Transverse colon (tissue), 4 donors: ENCODE measurements at regions not wholly inside any gene's neighbourhood (a gene's known extent, or its start where the extent isn't known, plus 50 kb on each side); places are given as distances from the start of the nearest gene placed in this dataset.

Source experiments
- DNase-seq: peaks from one replicate; pipeline ENCODE4 v3.0.0-alpha.2; 2019
- H3K27ac ChIP-seq, 4 donors: fragments of 200-600 bp; sonication (generic); 2 replicates each; pipeline ENCODE4 v1.5.1; 2016 to 2018; ENCODE audit warnings: inconsistent platforms in 4 of 4
- H3K27me3 ChIP-seq: fragments of 200-600 bp; sonication (generic); 2 replicates; pipeline ENCODE4 v1.5.1; 2017; ENCODE audit warnings: inconsistent platforms
- H3K36me3 ChIP-seq, 4 donors: fragments of 200-600 bp; sonication (generic); 2 replicates each; pipeline ENCODE4 v1.5.1; 2017 to 2019; ENCODE audit warnings: inconsistent platforms in 4 of 4
- H3K4me1 ChIP-seq, 4 donors: fragments of 200-600 bp; sonication (generic); 2 replicates each; pipeline ENCODE4 v1.5.1; 2017 to 2020; ENCODE audit warnings: inconsistent platforms in 4 of 4
- H3K4me3 ChIP-seq, 4 donors: fragments of 200-600 bp; sonication (generic); 1 replicate in 1 of 4; 2 replicates in 3 of 4; pipeline versions ENCODE4 v1.5.1 to v1.6.1; 2017 to 2019; ENCODE audit warnings: inconsistent platforms in 4 of 4
- H3K9me3 ChIP-seq, 2 donors: fragments of 200-600 bp; sonication (generic); 2 replicates each; pipeline ENCODE4 v1.5.1; 2017 to 2019; ENCODE audit warnings: inconsistent platforms in 2 of 2
- EP300 ChIP-seq: sonication (generic); formaldehyde crosslinking; IDR thresholded peaks from one replicate; pipeline ENCODE4 v1.6.1; 2017; ENCODE audit warnings: antibody characterized with exemption, low read depth
- POLR2A ChIP-seq: fragments of 450-650 bp; IDR thresholded peaks from one replicate; pipeline ENCODE4 v1.6.1; 2016; ENCODE audit warnings: antibody characterized with exemption, mild to moderate bottlenecking, moderate library complexity
- POLR2AphosphoS5 ChIP-seq, 3 donors: sonication (generic); formaldehyde crosslinking; IDR thresholded peaks; one replicate each; pipeline ENCODE4 v1.6.1; 2016; ENCODE audit warnings: antibody characterized with exemption in 3 of 3
- WGBS, 2 donors: methylation state at CpG; one replicate each; pipeline ENCODE4 v1.1.5; 2018; ENCODE audit warnings: low coverage in 1 of 2; 5-methylcytosine and 5-hydroxymethylcytosine counted together
- in situ Hi-C, 4 donors: fragments of 200-750 bp; cut with MboI; loops; one replicate each; pipeline versions ENCODE4 v1.15.0 to v1.15.1; 2017; ENCODE audit warnings: low sequenced_read_pairs in 3 of 4, low pct_ligation_motif_present in 1 of 4, low pct_unique_long_range_greater_than_20kb in 1 of 4
- intact Hi-C: fragments of 100-400 bp; cut with DNase I; formaldehyde crosslinking; loops from one replicate; pipeline ENCODE4 v1.15.1; 2023; ENCODE audit warnings: low total_unique reads
- TF ChIP-seq, protein P1 (sequence below), 5 experiments: fragments of 200-600 bp in 3 of 5; fragments of 450-650 bp in 2 of 5; sonication (generic) in 3 of 5; IDR thresholded peaks; 1 replicate in 2 of 5; 2 replicates in 3 of 5; pipeline ENCODE4 v1.5.1; 2016 to 2017; ENCODE audit warnings: antibody characterized with exemption in 5 of 5, inconsistent platforms in 3 of 5, mild to moderate bottlenecking in 2 of 5, moderate library complexity in 1 of 5

DNA sequence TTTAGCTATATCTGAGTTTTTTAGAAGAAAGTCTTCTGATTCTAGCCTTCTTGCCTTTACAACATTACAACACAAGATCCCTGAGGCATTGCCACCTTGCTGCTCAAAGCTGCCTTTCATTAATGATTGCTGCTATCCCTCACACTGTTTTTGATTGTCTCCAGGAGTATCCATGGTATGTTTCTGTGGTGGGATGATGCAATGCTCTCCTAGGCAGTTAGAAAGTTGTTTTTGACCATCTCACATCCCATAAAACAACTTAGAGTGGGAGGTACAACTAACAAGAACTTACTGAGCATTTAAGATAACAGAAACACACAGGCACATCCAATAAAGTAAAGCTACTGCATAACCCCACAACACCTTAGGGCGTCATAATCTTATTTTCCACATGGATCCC, 1156.0 kb upstream of the LRRTM3 start:
- no peaks in the 10 kb centered on the region for H3K9me3 ChIP-seq
- intact Hi-C loops, result no loop called here

DNA sequence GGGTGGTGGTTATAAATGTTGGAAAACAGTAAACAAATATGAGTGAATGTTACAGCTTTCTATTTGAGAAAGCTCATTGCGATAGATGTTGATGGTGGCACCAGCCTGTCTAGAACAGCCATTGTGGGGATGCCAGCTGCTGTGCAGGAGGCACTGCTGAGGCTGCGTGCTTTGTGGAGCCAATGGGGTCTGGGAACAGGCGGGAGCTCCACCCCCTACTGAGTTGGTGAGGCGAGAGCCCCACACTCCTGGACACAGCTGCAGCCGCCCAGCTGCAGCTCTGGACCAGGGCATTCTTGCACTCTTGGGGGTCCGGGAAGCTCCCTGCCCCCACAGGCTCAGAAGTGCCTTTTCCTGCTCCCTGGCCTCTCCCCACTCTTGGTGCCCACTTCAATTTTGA, 1147.1 kb upstream of the LRRTM3 start:
- Histone ChIP-seq H3K4me3 (no peak overlapping the region), H3K4me1 (no peaks in the 10 kb centered on the region), H3K36me3 (no peaks in the 10 kb centered on the region), H3K27me3 (no peaks in the 10 kb centered on the region), H3K9me3 (no peaks in the 10 kb centered on the region), H3K27ac (no peak overlapping the region)
- WGBS, 2 donors, result 81 to 100% methylated on average over 1 to 4 of the region's 6 CpGs
- in situ Hi-C loops (no loop called here), intact Hi-C loops (no loop called here)
- no peak for DNase-seq
- TF ChIP-seq POLR2A (no peak), POLR2AphosphoS5 (IDR thresholded peaks at IDR 0.05) (no peak), EP300 (no peak)
- TF ChIP-seq, protein P1, sequence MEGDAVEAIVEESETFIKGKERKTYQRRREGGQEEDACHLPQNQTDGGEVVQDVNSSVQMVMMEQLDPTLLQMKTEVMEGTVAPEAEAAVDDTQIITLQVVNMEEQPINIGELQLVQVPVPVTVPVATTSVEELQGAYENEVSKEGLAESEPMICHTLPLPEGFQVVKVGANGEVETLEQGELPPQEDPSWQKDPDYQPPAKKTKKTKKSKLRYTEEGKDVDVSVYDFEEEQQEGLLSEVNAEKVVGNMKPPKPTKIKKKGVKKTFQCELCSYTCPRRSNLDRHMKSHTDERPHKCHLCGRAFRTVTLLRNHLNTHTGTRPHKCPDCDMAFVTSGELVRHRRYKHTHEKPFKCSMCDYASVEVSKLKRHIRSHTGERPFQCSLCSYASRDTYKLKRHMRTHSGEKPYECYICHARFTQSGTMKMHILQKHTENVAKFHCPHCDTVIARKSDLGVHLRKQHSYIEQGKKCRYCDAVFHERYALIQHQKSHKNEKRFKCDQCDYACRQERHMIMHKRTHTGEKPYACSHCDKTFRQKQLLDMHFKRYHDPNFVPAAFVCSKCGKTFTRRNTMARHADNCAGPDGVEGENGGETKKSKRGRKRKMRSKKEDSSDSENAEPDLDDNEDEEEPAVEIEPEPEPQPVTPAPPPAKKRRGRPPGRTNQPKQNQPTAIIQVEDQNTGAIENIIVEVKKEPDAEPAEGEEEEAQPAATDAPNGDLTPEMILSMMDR (IDR thresholded peaks at IDR 0.05), result no peak

More for the DNA sequence above, 1156.0 kb upstream of the LRRTM3 start:
- Histone ChIP-seq H3K27ac (no peak overlapping the region), H3K36me3 (no peaks in the 10 kb centered on the region), H3K4me1 (no peaks in the 10 kb centered on the region), H3K4me3 (no peak overlapping the region), H3K27me3 (no peaks in the 10 kb centered on the region)
- 83% methylated on average over 1 of the region's 1 CpG; no CpG with 5 or more reads in 1 of the 2 donors for WGBS, 2 donors
- in situ Hi-C loops, result no loop called here
- no peak for DNase-seq
- no peak for TF ChIP-seq POLR2A

DNA sequence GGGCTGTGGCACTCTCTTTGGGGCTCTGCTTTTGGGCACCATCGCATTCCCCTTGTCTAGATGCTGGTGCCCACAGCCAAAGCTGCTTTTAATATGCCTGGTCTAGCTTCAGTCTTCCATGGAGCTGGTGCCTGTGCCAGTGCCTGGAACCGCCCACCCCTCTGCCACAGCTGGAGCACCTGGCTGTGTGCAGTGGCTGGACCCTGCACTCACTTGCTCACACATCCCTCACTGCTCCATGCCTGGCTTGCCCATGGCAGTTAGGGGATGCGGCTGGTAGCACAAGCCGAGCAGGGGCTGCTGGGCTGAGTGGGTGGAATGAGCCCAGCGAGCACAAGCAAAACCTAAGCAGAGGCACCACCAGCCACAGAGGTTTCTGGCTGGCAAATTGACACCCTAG, 1145.9 kb upstream of the LRRTM3 start:
- no peaks in the 10 kb centered on the region for H3K4me1 ChIP-seq
- DNase-seq, result no peak
- WGBS, 2 donors, result 90% methylated on average over 5 of the region's 5 CpGs; no CpG with 5 or more reads in 1 of the 2 donors
- H3K4me3 ChIP-seq, result no peak overlapping the region
- no peak overlapping the region for H3K27ac ChIP-seq
- TF ChIP-seq, protein P1 (IDR thresholded peaks at IDR 0.05), result no peak
- TF ChIP-seq POLR2AphosphoS5 (IDR thresholded peaks at IDR 0.05) (no peak), POLR2A (no peak), EP300 (no peak)
- H3K27me3 ChIP-seq, result no peaks in the 10 kb centered on the region
- no peaks in the 10 kb centered on the region for H3K36me3 ChIP-seq
- in situ Hi-C loops, result no loop called here
- intact Hi-C loops, result no loop called here
- no peaks in the 10 kb centered on the region for H3K9me3 ChIP-seq

DNA sequence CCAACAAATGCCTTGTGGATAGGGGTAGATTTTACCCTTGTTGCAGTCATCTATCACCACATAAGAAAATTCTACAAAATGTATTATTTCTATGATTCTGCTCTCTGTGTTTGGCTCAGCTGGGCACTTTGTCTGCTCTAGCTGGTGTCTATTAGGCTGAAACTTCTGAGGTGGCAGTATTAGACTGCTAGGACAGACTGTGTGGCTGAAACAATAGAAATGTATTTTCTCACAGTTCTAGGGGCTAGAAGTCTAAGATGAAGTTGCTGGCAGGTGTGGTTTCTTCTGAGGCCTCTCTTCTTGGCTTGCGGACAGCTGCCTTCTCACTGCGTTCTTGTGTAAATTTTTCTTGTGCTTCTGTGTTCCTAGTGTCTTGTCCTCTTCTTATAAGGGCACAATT, 1139.6 kb upstream of the LRRTM3 start:
- H3K4me1 ChIP-seq, result no peaks in the 10 kb centered on the region
- no peaks in the 10 kb centered on the region for H3K27me3 ChIP-seq
- intact Hi-C loops, result no loop called here
- H3K9me3 ChIP-seq, result no peaks in the 10 kb centered on the region
- DNase-seq, result no peak
- no peak overlapping the region for H3K4me3 ChIP-seq
- TF ChIP-seq POLR2AphosphoS5 (IDR thresholded peaks at IDR 0.05) (no peak), POLR2A (no peak), EP300 (no peak)
- TF ChIP-seq, protein P1 (IDR thresholded peaks at IDR 0.05), result no peak
- in situ Hi-C loops, result no loop called here
- WGBS, 2 donors, result 94 to 96% methylated on average over 2 of the region's 2 CpGs
- no peaks in the 10 kb centered on the region for H3K36me3 ChIP-seq
- H3K27ac ChIP-seq, result no peak overlapping the region

DNA sequence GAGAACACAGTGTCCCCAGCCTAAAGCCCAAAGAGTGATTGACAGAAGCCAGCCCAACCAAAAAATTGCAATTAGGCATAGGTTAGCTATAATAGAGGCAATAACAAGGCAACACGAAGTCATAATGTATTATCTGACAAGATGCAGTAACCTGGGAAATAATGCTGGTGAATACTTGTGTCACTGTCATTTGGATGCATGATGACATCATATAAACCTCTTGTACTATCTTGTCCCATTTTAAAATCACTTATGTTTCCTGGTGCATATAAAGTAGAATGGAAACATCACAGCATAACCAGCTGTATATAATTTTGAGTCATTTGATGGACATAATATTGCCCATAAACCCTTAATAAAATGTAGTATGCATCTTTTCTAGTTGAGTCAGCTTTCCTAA, 1138.3 kb upstream of the LRRTM3 start:
- intact Hi-C loops, result no loop called here
- no peak for DNase-seq
- TF ChIP-seq POLR2A, result no peak
- TF ChIP-seq, protein P1 (IDR thresholded peaks at IDR 0.05), result no peak
- no peak for TF ChIP-seq EP300
- TF ChIP-seq POLR2AphosphoS5 (IDR thresholded peaks at IDR 0.05), result no peak
- no peaks in the 10 kb centered on the region for H3K27me3 ChIP-seq
- H3K36me3 ChIP-seq, result no peaks in the 10 kb centered on the region
- H3K9me3 ChIP-seq, result no peaks in the 10 kb centered on the region
- H3K27ac ChIP-seq, result no peak overlapping the region
- WGBS, 2 donors, result 55 to 70% methylated on average over 1 of the region's 1 CpG
- in situ Hi-C loops, result no loop called here
- peaks cover 0 to 5% (median 3%) of the 10 kb centered on the region in 4 donors for H3K4me1 ChIP-seq
- no peak overlapping the region for H3K4me3 ChIP-seq
